ENCODE measurements at regions not wholly inside any gene's neighbourhood (a gene's known extent, or its start where the extent isn't known, plus 50 kb on each side); places are given as distances from the start of the nearest gene placed in this dataset.

DNA sequence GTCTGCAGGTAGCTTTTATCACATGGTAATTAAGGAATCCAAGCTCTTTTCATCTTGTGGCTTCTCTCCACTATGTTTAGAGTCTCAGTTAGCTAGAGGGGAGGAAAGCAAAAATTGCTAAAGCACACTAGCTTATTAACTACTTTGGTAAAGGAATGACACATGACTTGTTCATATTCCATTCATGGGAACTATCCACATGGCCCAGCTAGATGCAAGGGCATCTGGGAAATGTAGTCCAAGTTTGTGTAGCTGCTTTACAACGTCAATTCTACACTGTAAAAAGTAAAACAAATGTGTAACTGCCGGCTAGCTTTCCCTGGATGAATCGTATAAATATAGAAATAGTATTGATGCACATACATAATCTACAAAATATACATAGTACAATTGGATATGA is 244.5 kb upstream of the LRFN5 start:
- TF ChIP-seq, protein P1, sequence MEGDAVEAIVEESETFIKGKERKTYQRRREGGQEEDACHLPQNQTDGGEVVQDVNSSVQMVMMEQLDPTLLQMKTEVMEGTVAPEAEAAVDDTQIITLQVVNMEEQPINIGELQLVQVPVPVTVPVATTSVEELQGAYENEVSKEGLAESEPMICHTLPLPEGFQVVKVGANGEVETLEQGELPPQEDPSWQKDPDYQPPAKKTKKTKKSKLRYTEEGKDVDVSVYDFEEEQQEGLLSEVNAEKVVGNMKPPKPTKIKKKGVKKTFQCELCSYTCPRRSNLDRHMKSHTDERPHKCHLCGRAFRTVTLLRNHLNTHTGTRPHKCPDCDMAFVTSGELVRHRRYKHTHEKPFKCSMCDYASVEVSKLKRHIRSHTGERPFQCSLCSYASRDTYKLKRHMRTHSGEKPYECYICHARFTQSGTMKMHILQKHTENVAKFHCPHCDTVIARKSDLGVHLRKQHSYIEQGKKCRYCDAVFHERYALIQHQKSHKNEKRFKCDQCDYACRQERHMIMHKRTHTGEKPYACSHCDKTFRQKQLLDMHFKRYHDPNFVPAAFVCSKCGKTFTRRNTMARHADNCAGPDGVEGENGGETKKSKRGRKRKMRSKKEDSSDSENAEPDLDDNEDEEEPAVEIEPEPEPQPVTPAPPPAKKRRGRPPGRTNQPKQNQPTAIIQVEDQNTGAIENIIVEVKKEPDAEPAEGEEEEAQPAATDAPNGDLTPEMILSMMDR (conservative IDR thresholded peaks at IDR 0.05 in 1 of 2, IDR thresholded peaks at IDR 0.05 in 1 of 2; ENCODE audit: low read depth in 1 of 2, low read length in 2 of 2): no peak
- no peak for TF ChIP-seq EZH2 (IDR thresholded peaks at IDR 0.05; ENCODE audit: low read length, missing control alignments)

Data from fibroblast of lung (primary cell).